K562 (cell line): ENCODE measurements at regions not wholly inside any gene's neighbourhood (a gene's known extent, or its start where the extent isn't known, plus 50 kb on each side); places are given as distances from the start of the nearest gene placed in this dataset.

ENCODE experiments used
- ATAC-seq: fragments of 200-7000 bp; cut with Tn5 transposase; 3 replicates; pipeline ENCODE4 v1.9.1; 2020; ENCODE audit warnings: moderate library complexity
- BruUV-seq: library from RNA; stranded (reverse); fragments of 400-500 nt; replicated peaks from 2 replicates; lab custom pipeline; 2021; lab: Mats Ljungman, UMichigan
- CTCF ChIA-PET: fragments of 300-600 bp; formaldehyde crosslinking; extraction: SDS; loops from one replicate; lab custom pipeline; 2021; ENCODE audit warnings: low intra/inter-chr PET ratio; lab: Yijun Ruan, JAX
- POLR2A ChIA-PET: fragments of 300-600, 350-650 bp; sonication (Branson Sonifier 250); formaldehyde crosslinking; extraction: SDS; loops from one replicate; lab custom pipeline; 2021; ENCODE audit warnings: antibody characterized with exemption, inconsistent platforms; lab: Yijun Ruan, JAX
- DNase-seq, 4 experiments: peaks; one replicate each; pipeline versions ENCODE4 v3.0.0 to v3.0.0-alpha.2; 2011 to 2018; ENCODE audit warnings: low spot score in 3 of 4, mixed read lengths in 3 of 4; ENCODE audit errors: extremely low read depth in 1 of 4
- FAIRE-seq: peaks from 2 replicates; lab custom pipeline; 2011; peaks lifted over from hg19 to GRCh38; lab: Jason Lieb, UNC
- H2AFZ ChIP-seq: 2 replicates; pipeline ENCODE4 v1.6.0; 2011; ENCODE audit warnings: low read depth, low read length, control low read depth, inconsistent platforms
- H3K27ac ChIP-seq: fragments of 200-600 bp; 3 replicates; pipeline ENCODE4 v1.8.0; 2011; ENCODE audit warnings: low read depth, mild to moderate bottlenecking, control low read depth, inconsistent platforms, low read length, moderate library complexity, mixed read lengths; ENCODE audit errors: extremely low read depth
- H3K27me3 ChIP-seq, 2 experiments: fragments of 300-600 bp in 1 of 2; 2 replicates in 1 of 2; 3 replicates in 1 of 2; pipeline versions ENCODE4 v1.6.0 to v1.8.0; 2011; ENCODE audit warnings: inconsistent platforms in 2 of 2, low read length in 2 of 2, mild to moderate bottlenecking in 1 of 2, mixed read lengths in 1 of 2, moderate library complexity in 1 of 2; ENCODE audit not compliant: control insufficient read depth in 2 of 2, insufficient read depth in 2 of 2
- H3K36me3 ChIP-seq: fragments of 300-600 bp; 3 replicates; pipeline ENCODE4 v1.8.0; 2011; ENCODE audit warnings: mild to moderate bottlenecking, low read length, inconsistent platforms; ENCODE audit not compliant: control insufficient read depth, insufficient read depth
- H3K4me1 ChIP-seq, 2 experiments: fragments of 200-600 bp in 1 of 2; replicated peaks in 1 of 2; 2 replicates in 1 of 2; 3 replicates in 1 of 2; pipeline versions ENCODE4 v1.5.1 to v1.8.0; 2011; ENCODE audit warnings: inconsistent platforms in 2 of 2, low read length in 2 of 2, mild to moderate bottlenecking in 1 of 2, mixed read lengths in 1 of 2, moderate library complexity in 1 of 2; ENCODE audit not compliant: control insufficient read depth in 2 of 2, insufficient read depth in 2 of 2
- H3K4me2 ChIP-seq: 2 replicates; pipeline ENCODE4 v1.6.1; 2011; ENCODE audit warnings: low read length, control low read depth, inconsistent platforms, mixed read lengths; ENCODE audit not compliant: insufficient read depth
- H3K4me3 ChIP-seq: fragments of 200-600 bp; sonication (generic), shearing (Covaris generic); 2 replicates; pipeline ENCODE4 v1.5.1; 2016; ENCODE audit warnings: control low read depth, inconsistent platforms
- H3K79me2 ChIP-seq: fragments of 200-600 bp; 3 replicates; pipeline ENCODE4 v1.8.0; 2011; ENCODE audit warnings: low read length, inconsistent platforms; ENCODE audit not compliant: control insufficient read depth, insufficient read depth
- H3K9ac ChIP-seq, 2 experiments: 2 replicates each; pipeline versions ENCODE4 v1.6.0 to v1.6.1; 2011; ENCODE audit warnings: low read depth in 2 of 2, low read length in 2 of 2, control low read depth in 1 of 2, inconsistent platforms in 1 of 2, mild to moderate bottlenecking in 1 of 2, mixed read lengths in 1 of 2; ENCODE audit not compliant: insufficient read depth in 1 of 2
- H3K9me1 ChIP-seq: one replicate; pipeline ENCODE4 v1.6.0; 2011; ENCODE audit warnings: inconsistent platforms, mild to moderate bottlenecking, low read length, moderate library complexity; ENCODE audit not compliant: control insufficient read depth, insufficient read depth
- H3K9me3 ChIP-seq: replicated peaks from 2 replicates; pipeline ENCODE4 v1.5.1; 2011; ENCODE audit warnings: low read depth, low read length, inconsistent platforms; ENCODE audit not compliant: control insufficient read depth, insufficient read depth
- H4K20me1 ChIP-seq: replicated peaks from 2 replicates; pipeline ENCODE4 v1.6.1; 2011; ENCODE audit warnings: low read length, inconsistent platforms, mixed read lengths; ENCODE audit not compliant: control insufficient read depth, insufficient read depth
- BHLHE40 ChIP-seq: IDR thresholded peaks from 2 replicates; pipeline ENCODE4 v1.6.1; 2011; ENCODE audit warnings: low read length, improper control_type of control experiment
- CHD1 ChIP-seq: fragments of 200-600 bp; sonication (generic); IDR thresholded peaks from one replicate; pipeline ENCODE4 v1.6.1; 2012; ENCODE audit warnings: mild to moderate bottlenecking, moderate library complexity, low read length, inconsistent platforms
- HEY1 ChIP-seq: fragments of 250-450 bp; sonication (Bioruptor Pico); IDR thresholded peaks from 2 replicates; pipeline ENCODE4 v1.5.0; 2020; ENCODE audit warnings: mild to moderate bottlenecking, moderate library complexity, borderline replicate concordance
- KDM1A ChIP-seq, 2 experiments: fragments of 450-650 bp; IDR thresholded peaks; 2 replicates each; pipeline ENCODE4 v1.6.1; 2016; ENCODE audit warnings: mild to moderate bottlenecking in 2 of 2
- MCM3 ChIP-seq: fragments of 450-650 bp; IDR thresholded peaks from 2 replicates; pipeline ENCODE4 v1.6.1; 2016
- NFE2 ChIP-seq: IDR thresholded peaks from 2 replicates; pipeline ENCODE4 v1.6.1; 2014; ENCODE audit warnings: antibody characterized with exemption, low read depth
- NR1H2 ChIP-seq: sonication (generic); formaldehyde crosslinking; IDR thresholded peaks from 2 replicates; pipeline ENCODE4 v1.4.0; 2020; ENCODE audit warnings: mild to moderate bottlenecking, missing genetic modification reagents
- NUFIP1 ChIP-seq: fragments of 450-650 bp; IDR thresholded peaks from 2 replicates; pipeline ENCODE4 v1.6.1; 2018; ENCODE audit not compliant: partially characterized antibody
- POLR3G ChIP-seq: IDR thresholded peaks from 2 replicates; pipeline ENCODE4 v1.6.1; 2011; ENCODE audit not compliant: insufficient read length, insufficient replicate concordance; ENCODE audit errors: extremely low read depth
- PRPF4 ChIP-seq: fragments of 200-400 bp; formaldehyde crosslinking; IDR thresholded peaks from one replicate; pipeline ENCODE4 v1.6.1; 2017; ENCODE audit warnings: low read length, low read depth, mild to moderate bottlenecking; ENCODE audit not compliant: insufficient read depth, poor library complexity, severe bottlenecking
- RBFOX2 ChIP-seq: fragments of 200-400 bp; formaldehyde crosslinking; IDR thresholded peaks from 2 replicates; pipeline ENCODE4 v1.6.1; 2017; ENCODE audit warnings: low read depth, mild to moderate bottlenecking, low read length, moderate library complexity
- ZNF184 ChIP-seq: sonication (generic); formaldehyde crosslinking; IDR thresholded peaks from 2 replicates; pipeline ENCODE4 v1.5.0; 2020; ENCODE audit warnings: missing genetic modification reagents
- WGBS: fragments of 100-300 bp; shearing (Covaris generic); methylation state at CpG from one replicate; pipeline ENCODE4 v1.1.6; 2016; ENCODE audit warnings: low coverage, mixed read lengths; ENCODE audit not compliant: insufficient coverage; ENCODE audit errors: missing lambda C conversion rate; 5-methylcytosine and 5-hydroxymethylcytosine counted together
- in situ Hi-C: fragments of 300-500 bp; cut with MboI; formaldehyde crosslinking; loops from 4 replicates; pipeline ENCODE4 v1.15.0; 2018; ENCODE audit warnings: inconsistent platforms, mixed read lengths
- intact Hi-C: fragments of 100-400 bp; cut with micrococcal nuclease; formaldehyde crosslinking; loops from 2 replicates; pipeline ENCODE4 v1.14.2; 2022
- TF ChIP-seq, protein P1 (sequence below): fragments of 450-650 bp; IDR thresholded peaks from 2 replicates; pipeline ENCODE4 v1.6.1; 2017; ENCODE audit warnings: mild to moderate bottlenecking, moderate library complexity
- TF ChIP-seq, protein P2 (sequence below): fragments of 450-650 bp; formaldehyde crosslinking; IDR thresholded peaks from 2 replicates; pipeline ENCODE4 v1.4.0; 2020; ENCODE audit warnings: mild to moderate bottlenecking, moderate library complexity
- TF ChIP-seq, protein P3 (sequence below): sonication (generic); formaldehyde crosslinking; IDR thresholded peaks from 2 replicates; pipeline ENCODE4 v1.8.0; 2023; ENCODE audit warnings: mild to moderate bottlenecking, missing genetic modification reagents

DNA sequence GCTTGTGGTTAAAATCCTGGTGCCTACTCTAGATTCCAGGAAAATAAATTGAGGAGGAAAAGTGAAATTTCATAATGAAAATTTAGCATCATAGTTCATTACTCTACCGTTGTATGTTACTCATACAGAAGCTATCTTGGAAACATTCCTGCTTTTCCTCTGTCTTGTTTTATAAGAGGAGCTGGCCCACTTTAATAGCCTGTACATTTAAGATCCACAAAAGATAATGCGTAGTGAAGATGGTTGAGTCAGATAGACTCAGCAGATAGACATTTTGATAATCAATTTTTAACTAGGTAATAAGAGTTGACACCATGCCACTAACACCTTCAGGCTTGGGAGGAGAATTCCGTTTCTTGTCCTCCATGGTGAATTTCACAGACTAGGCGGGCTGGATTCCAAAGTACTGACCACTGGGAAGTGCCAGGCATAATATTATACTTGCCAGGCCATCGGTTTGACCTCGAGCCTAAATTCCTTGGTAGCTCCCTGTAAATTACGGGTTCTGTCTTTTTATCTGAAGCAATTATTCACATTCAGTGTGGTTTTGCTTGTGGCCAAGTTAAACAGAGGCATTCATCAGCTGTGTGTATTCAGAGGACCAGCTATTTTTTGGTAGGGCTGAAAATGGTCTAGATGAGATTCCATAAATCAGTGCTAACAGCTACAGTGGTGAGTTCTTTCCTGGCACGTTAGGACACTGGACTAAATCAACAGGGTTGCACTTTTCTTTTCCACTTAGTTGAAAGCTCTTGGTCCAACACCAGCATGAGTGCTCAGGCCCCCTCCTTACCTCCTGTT is 111.9 kb upstream of the KAZN start (continued):
- TF ChIP-seq, protein P1, sequence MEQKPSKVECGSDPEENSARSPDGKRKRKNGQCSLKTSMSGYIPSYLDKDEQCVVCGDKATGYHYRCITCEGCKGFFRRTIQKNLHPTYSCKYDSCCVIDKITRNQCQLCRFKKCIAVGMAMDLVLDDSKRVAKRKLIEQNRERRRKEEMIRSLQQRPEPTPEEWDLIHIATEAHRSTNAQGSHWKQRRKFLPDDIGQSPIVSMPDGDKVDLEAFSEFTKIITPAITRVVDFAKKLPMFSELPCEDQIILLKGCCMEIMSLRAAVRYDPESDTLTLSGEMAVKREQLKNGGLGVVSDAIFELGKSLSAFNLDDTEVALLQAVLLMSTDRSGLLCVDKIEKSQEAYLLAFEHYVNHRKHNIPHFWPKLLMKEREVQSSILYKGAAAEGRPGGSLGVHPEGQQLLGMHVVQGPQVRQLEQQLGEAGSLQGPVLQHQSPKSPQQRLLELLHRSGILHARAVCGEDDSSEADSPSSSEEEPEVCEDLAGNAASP, result no peak
- no peak for TF ChIP-seq NR1H2 (CRISPR knock-in tag)
- TF ChIP-seq ZNF184 (CRISPR knock-in tag), result no peak
- no peak for TF ChIP-seq NFE2
- TF ChIP-seq PRPF4, result no peak
- TF ChIP-seq MCM3, result no peak
- TF ChIP-seq RBFOX2, result no peak
- no peak for TF ChIP-seq POLR3G
- TF ChIP-seq, all 486 proteins: peak for 0

DNA sequence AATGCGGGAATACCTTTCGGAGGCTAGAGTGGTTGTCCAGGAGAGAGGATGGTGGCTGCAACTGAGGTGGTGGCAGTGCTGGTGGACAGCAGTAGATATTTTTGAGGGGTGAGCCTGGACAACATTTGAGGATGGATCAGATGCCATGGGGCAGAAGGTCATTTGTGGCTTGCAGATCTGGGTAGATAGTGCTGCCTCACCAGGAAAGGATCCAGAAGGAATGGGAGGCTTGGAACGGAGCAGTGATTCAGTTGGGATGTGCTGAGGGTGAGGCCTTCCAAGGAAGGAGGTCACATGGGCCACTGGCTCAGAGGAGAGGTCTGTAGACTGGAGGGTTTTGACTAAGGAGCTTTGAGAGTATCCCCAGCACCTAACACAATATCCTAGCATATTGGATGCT is 110.8 kb upstream of the KAZN start:
- Histone ChIP-seq H3K4me1 (no peaks in the 10 kb centered on the region; a peak in 1 of 5 replicates), H4K20me1 (no peaks in the 10 kb centered on the region), H3K4me3 (no peak overlapping the region), H3K9ac (no peak overlapping the region), H2AFZ (no peak overlapping the region), H3K27me3 (peaks cover 0 to 2% of the 10 kb centered on the region in 2 experiments; a peak in 1 of 5 replicates), H3K36me3 (no peaks in the 10 kb centered on the region), H3K9me3 (no peaks in the 10 kb centered on the region), H3K4me2 (no peak overlapping the region), H3K79me2 (no peaks in the 10 kb centered on the region), H3K27ac (no peak overlapping the region), H3K9me1 (no peaks in the 10 kb centered on the region)
- 6% methylated on average over 3 of the region's 3 CpGs for WGBS
- CTCF ChIA-PET, result no interaction called here
- DNase-seq (no peak), FAIRE-seq (no peak), ATAC-seq (no peak)
- POLR2A ChIA-PET, result interaction anchor here (1.0 kb wide), 1 partner anchor 12 kb away, joined by 3 read pairs; no protein-coding TSS in a partner anchor
- BruUV-seq, result no TSS peak
- intact Hi-C loops, result no loop called here
- in situ Hi-C loops, result no loop called here
- TF ChIP-seq CHD1 (no peak), NUFIP1 (no peak), BHLHE40 (no peak), POLR3G (no peak), KDM1A (IDR thresholded peaks at IDR 0.05) (no peak), HEY1 (CRISPR knock-in tag) (no peak)
- TF ChIP-seq, protein P2, sequence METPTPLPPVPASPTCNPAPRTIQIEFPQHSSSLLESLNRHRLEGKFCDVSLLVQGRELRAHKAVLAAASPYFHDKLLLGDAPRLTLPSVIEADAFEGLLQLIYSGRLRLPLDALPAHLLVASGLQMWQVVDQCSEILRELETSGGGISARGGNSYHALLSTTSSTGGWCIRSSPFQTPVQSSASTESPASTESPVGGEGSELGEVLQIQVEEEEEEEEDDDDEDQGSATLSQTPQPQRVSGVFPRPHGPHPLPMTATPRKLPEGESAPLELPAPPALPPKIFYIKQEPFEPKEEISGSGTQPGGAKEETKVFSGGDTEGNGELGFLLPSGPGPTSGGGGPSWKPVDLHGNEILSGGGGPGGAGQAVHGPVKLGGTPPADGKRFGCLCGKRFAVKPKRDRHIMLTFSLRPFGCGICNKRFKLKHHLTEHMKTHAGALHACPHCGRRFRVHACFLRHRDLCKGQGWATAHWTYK (CRISPR knock-in tag), result no peak
- TF ChIP-seq, protein P3, sequence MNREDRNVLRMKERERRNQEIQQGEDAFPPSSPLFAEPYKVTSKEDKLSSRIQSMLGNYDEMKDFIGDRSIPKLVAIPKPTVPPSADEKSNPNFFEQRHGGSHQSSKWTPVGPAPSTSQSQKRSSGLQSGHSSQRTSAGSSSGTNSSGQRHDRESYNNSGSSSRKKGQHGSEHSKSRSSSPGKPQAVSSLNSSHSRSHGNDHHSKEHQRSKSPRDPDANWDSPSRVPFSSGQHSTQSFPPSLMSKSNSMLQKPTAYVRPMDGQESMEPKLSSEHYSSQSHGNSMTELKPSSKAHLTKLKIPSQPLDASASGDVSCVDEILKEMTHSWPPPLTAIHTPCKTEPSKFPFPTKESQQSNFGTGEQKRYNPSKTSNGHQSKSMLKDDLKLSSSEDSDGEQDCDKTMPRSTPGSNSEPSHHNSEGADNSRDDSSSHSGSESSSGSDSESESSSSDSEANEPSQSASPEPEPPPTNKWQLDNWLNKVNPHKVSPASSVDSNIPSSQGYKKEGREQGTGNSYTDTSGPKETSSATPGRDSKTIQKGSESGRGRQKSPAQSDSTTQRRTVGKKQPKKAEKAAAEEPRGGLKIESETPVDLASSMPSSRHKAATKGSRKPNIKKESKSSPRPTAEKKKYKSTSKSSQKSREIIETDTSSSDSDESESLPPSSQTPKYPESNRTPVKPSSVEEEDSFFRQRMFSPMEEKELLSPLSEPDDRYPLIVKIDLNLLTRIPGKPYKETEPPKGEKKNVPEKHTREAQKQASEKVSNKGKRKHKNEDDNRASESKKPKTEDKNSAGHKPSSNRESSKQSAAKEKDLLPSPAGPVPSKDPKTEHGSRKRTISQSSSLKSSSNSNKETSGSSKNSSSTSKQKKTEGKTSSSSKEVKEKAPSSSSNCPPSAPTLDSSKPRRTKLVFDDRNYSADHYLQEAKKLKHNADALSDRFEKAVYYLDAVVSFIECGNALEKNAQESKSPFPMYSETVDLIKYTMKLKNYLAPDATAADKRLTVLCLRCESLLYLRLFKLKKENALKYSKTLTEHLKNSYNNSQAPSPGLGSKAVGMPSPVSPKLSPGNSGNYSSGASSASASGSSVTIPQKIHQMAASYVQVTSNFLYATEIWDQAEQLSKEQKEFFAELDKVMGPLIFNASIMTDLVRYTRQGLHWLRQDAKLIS, result no peak
